PC-9 (cell line): ENCODE measurements at regions not wholly inside any gene's neighbourhood (a gene's known extent, or its start where the extent isn't known, plus 50 kb on each side); places are given as distances from the start of the nearest gene placed in this dataset.

ENCODE experiments used
- BruUV-seq: library from RNA; stranded (reverse); fragments of 400-500 nt; replicated peaks from 2 replicates; lab custom pipeline; 2021; lab: Mats Ljungman, UMichigan
- CTCF ChIA-PET: fragments of 300-600 bp; sonication (Branson Sonifier 250); formaldehyde crosslinking; loops from one replicate; lab custom pipeline; 2022; ENCODE audit warnings: antibody characterized with exemption; lab: Charles Lee
- POLR2A ChIA-PET: fragments of 300-600 bp; sonication (Branson Sonifier 250); formaldehyde crosslinking; loops from one replicate; lab custom pipeline; 2022; ENCODE audit warnings: antibody characterized with exemption; ENCODE audit not compliant: unreplicated experiment; lab: Charles Lee
- DNase-seq, 2 experiments: peaks; one replicate each; pipeline versions ENCODE4 v3.0.0 to v3.0.0-alpha.2; 2015 to 2022; ENCODE audit warnings: mixed read lengths in 1 of 2
- H2AFZ ChIP-seq: fragments of 200-600 bp; sonication (generic); 2 replicates; pipeline ENCODE4 v1.8.1; 2017; ENCODE audit warnings: antibody characterized with exemption
- H3F3A ChIP-seq: fragments of 200-600 bp; sonication (generic); 2 replicates; pipeline ENCODE4 v1.8.1; 2017; ENCODE audit warnings: antibody characterized with exemption, mild to moderate bottlenecking, low read depth; ENCODE audit not compliant: insufficient read depth
- H3K27ac ChIP-seq: fragments of 200-600 bp; sonication (generic); 2 replicates; pipeline ENCODE4 v1.6.1; 2016; ENCODE audit warnings: mixed run types
- H3K27me3 ChIP-seq: fragments of 200-600 bp; sonication (generic); 2 replicates; pipeline ENCODE4 v1.6.1; 2016; ENCODE audit warnings: low read depth, mixed run types; ENCODE audit not compliant: insufficient read depth
- H3K36me3 ChIP-seq: fragments of 200-600 bp; sonication (generic); 2 replicates; pipeline ENCODE4 v1.6.1; 2016; ENCODE audit warnings: low read depth, mixed run types
- H3K4me1 ChIP-seq: fragments of 200-600 bp; sonication (generic); replicated peaks from 2 replicates; pipeline ENCODE4 v1.6.1; 2016; ENCODE audit warnings: mixed run types; ENCODE audit not compliant: insufficient read depth
- H3K4me2 ChIP-seq: fragments of 200-600 bp; sonication (generic); 2 replicates; pipeline ENCODE4 v1.6.1; 2017; ENCODE audit warnings: mixed run types
- H3K4me3 ChIP-seq: fragments of 200-600 bp; sonication (generic); 2 replicates; pipeline ENCODE4 v1.6.1; 2016; ENCODE audit warnings: mixed run types
- H3K79me2 ChIP-seq: fragments of 200-600 bp; sonication (generic); 2 replicates; pipeline ENCODE4 v1.6.1; 2017; ENCODE audit warnings: low read depth, mixed run types
- H3K9me2 ChIP-seq: fragments of 200-600 bp; sonication (generic); 2 replicates; pipeline ENCODE4 v1.8.1; 2017; ENCODE audit warnings: mild to moderate bottlenecking; ENCODE audit not compliant: insufficient read depth
- H3K9me3 ChIP-seq: fragments of 200-600 bp; sonication (generic); 2 replicates; pipeline ENCODE4 v1.8.1; 2016; ENCODE audit warnings: low read depth; ENCODE audit not compliant: insufficient read depth
- H4K20me1 ChIP-seq: fragments of 200-600 bp; sonication (generic); 2 replicates; pipeline ENCODE4 v1.8.1; 2017; ENCODE audit not compliant: insufficient read depth
- CTCF ChIP-seq: fragments of 200-600 bp; sonication (generic); conservative IDR thresholded peaks from 2 replicates; pipeline ENCODE4 v1.6.1; 2017; ENCODE audit warnings: mixed run types, antibody characterized with exemption, mild to moderate bottlenecking, moderate library complexity
- EZH2 ChIP-seq: fragments of 200-600 bp; sonication (generic); IDR thresholded peaks from 2 replicates; pipeline ENCODE4 v1.8.0; 2017; ENCODE audit warnings: antibody characterized with exemption, low read depth
- intact Hi-C: fragments of 100-400 bp; cut with micrococcal nuclease; formaldehyde crosslinking; loops from one replicate; pipeline ENCODE4 v1.10.0; 2022; ENCODE audit not compliant: unreplicated experiment

GRCh38 chr4:125808022-125808421, 493.3 kb downstream of the FAT4 start:
- intact Hi-C loops, result no loop called here
- no peak for TF ChIP-seq EZH2
- TF ChIP-seq CTCF, result no peak

GRCh38 chr4:125808570-125808969, 493.8 kb downstream of the FAT4 start:
- Histone ChIP-seq H3K79me2 (no peaks in the 10 kb centered on the region), H3K27me3 (no peaks in the 10 kb centered on the region), H3K27ac (no peak overlapping the region), H3K36me3 (no peaks in the 10 kb centered on the region), H3F3A (no peaks in the 10 kb centered on the region), H3K4me2 (no peak overlapping the region), H2AFZ (no peak overlapping the region; the same call in 1 of the 2 replicates), H4K20me1 (no peaks in the 10 kb centered on the region), H3K4me3 (no peak overlapping the region), H3K9me2 (no peaks in the 10 kb centered on the region), H3K4me1 (no peaks in the 10 kb centered on the region), H3K9me3 (no peaks in the 10 kb centered on the region)
- no TSS peak for BruUV-seq
- POLR2A ChIA-PET, result no interaction called here
- no peak for DNase-seq
- CTCF ChIA-PET, result no interaction called here
- TF ChIP-seq EZH2 (no peak), CTCF (no peak)
- intact Hi-C loops, result no loop called here

More at GRCh38 chr4:125808022-125808421, 493.3 kb downstream of the FAT4 start:
- Histone ChIP-seq H3K79me2 (no peaks in the 10 kb centered on the region), H3F3A (no peaks in the 10 kb centered on the region), H3K27ac (no peak overlapping the region), H3K4me1 (no peaks in the 10 kb centered on the region), H4K20me1 (no peaks in the 10 kb centered on the region), H3K36me3 (no peaks in the 10 kb centered on the region), H3K9me2 (no peaks in the 10 kb centered on the region), H3K4me2 (no peak overlapping the region), H3K4me3 (no peak overlapping the region), H3K27me3 (no peaks in the 10 kb centered on the region), H3K9me3 (no peaks in the 10 kb centered on the region), H2AFZ (no peak overlapping the region)
- DNase-seq, result no peak
- POLR2A ChIA-PET, result no interaction called here
- BruUV-seq, result no TSS peak
- CTCF ChIA-PET, result no interaction called here

GRCh38 chr4:125811892-125812291, 497.1 kb downstream of the FAT4 start:
- TF ChIP-seq CTCF (no peak), EZH2 (no peak)
- BruUV-seq, result no TSS peak
- H3K36me3 ChIP-seq, result no peaks in the 10 kb centered on the region
- no peaks in the 10 kb centered on the region for H3K9me2 ChIP-seq
- no peak overlapping the region for H3K27ac ChIP-seq
- H3K4me2 ChIP-seq, result no peak overlapping the region
- H4K20me1 ChIP-seq, result no peaks in the 10 kb centered on the region
- no peaks in the 10 kb centered on the region for H3K27me3 ChIP-seq
- H3K9me3 ChIP-seq, result no peaks in the 10 kb centered on the region
- no peaks in the 10 kb centered on the region for H3K79me2 ChIP-seq
- no peaks in the 10 kb centered on the region for H3F3A ChIP-seq
- H3K4me1 ChIP-seq, result no peaks in the 10 kb centered on the region
- H3K4me3 ChIP-seq, result no peak overlapping the region
- POLR2A ChIA-PET, result no interaction called here
- CTCF ChIA-PET, result no interaction called here
- intact Hi-C loops, result no loop called here
- no peak overlapping the region for H2AFZ ChIP-seq
- no peak for DNase-seq
